ENCODE measurements at regions not wholly inside any gene's neighbourhood (a gene's known extent, or its start where the extent isn't known, plus 50 kb on each side); places are given as distances from the start of the nearest gene placed in this dataset.
"Not testable (repeated sequence)": the region's sequence is repeated elsewhere in the genome, so short reads cannot be mapped to it uniquely, and the experiment has no call there.

DNA sequence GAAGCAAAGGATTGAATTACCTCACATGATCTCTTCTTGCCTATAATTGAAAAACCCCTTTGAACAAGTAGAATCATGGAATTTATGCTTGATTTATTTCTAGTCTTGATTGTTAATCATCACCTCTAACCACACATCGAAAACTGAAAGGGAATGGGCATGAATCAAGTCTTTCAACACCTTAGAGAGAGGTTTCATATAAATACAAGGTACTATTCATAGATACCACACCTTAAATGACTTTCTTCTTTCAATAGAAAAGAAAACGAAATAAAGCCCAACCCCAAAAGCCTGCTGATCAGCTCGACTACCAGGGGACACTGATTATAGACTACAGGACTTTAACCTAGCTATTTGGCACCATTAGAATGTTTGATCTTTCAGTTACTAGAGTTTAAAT lies 128.6 kb upstream of the PTPRZ1 start:
- DNase-seq = no peak

DNA sequence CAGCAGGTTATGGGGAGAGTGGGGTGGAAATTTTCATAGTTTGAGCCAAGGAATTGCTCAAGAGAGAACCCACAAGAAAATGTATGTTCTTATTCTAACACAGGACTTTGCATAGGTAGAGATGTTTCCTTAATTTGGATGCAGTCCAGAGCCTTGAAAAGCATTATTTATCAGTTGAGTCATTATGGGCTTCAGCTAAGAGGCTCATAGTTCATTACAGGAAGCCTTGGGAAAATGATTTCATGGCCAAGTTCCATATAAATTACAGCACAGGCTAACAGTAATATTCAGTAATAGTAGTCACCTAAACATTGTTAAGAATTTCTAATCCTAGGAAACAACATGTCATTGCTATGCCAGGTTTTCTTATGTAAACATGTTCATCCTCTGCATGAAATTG lies 131.1 kb upstream of the PTPRZ1 start:
- DNase-seq = no peak

- DNase-seq = no peak
Observed at GRCh38 chr7:121739465-121739864, 133.5 kb upstream of the PTPRZ1 start.

- DNase-seq = no peak
Observed at GRCh38 chr7:121730869-121731268, 142.1 kb upstream of the PTPRZ1 start.

DNA sequence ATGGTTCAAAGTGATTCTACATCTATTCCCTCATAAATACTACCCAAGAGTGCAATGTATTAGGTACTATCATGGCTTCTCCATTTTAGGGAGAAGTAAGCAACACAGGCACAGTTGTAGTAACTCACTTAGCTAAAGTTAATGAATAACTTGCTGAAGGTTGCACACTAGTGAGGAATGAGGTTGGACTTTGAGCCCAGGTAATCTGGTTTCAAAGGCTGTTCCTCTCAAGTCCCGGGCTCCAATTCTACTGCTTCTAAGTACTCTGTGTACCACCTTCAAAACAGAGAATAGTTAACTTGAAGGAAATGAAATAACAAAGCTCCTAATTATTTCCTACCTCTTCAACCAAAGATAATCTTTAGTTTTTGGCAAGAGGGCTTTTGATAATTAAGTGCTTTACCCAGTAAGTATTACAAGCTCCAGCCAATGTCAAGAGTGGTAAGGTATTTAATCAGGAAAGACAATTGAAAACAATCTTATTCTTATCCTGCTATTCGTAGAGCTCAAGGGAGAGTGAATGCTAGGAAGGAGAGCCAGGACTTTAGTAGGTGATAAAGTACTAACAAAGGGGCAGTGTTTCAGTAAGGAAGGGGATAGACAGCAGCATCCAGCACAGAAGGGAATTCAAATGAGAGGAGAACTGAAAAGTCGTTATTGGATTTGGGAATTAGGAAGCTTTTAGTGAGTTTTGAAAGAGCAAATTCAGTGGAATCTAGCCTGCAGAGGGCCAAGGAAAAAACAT lies 158.2 kb upstream of the PTPRZ1 start:
- no peak for DNase-seq

- DNase-seq = not testable (repeated sequence)
Observed at GRCh38 chr7:121712961-121713360, 160.0 kb upstream of the PTPRZ1 start.

DNA sequence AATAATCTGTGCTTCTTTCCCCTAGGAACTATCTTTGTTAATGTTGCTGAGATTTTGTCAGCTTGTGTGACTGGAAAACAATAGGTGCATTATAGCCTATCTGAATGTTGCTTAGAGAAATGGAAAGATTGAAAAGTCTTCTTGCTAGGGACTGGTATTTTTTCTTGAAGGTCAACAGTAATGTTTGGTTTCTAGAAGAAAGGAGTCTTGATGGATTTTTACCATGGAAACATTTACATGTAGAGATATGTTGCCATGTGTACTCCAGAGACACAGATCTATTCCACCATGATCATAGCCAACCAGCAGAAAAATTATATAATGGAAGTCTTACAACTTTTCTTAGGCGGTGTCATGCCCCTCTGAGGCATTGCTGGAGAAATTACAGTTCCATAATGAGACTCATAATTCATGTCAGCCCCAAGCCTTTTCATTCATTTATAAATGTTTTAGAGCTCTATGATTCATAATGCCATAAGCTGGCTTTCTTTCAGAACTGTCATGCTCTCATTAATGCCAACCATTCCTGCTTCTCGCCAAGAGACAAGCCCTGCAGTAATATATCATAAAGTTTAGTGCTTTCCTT lies 175.1 kb upstream of the PTPRZ1 start:
- DNase-seq = no peak

- no peak for DNase-seq
Observed at GRCh38 chr7:121696954-121697353, 176.0 kb upstream of the PTPRZ1 start.

DNA sequence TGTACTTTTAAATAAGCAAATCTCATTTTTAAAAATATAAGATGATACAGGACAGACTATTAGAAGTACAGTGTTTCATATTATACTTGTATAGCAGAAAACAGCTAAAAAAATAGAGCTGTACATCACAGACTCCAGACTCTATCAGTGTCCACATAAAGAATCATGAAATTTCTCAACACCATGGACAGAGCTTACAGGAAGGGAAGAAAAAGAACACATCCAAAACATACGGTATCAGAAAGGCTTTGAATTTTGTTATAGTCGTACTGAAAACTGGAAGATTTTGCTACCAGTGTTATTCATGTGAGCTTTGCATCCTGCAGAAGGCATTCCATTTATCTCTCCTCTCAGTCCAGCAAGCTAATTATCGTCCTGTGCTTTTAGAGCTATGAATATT lies 183.2 kb upstream of the PTPRZ1 start:
- no peak for DNase-seq

- DNase-seq = no peak
Observed at GRCh38 chr7:121681700-121682099, 191.3 kb upstream of the PTPRZ1 start.

DNA sequence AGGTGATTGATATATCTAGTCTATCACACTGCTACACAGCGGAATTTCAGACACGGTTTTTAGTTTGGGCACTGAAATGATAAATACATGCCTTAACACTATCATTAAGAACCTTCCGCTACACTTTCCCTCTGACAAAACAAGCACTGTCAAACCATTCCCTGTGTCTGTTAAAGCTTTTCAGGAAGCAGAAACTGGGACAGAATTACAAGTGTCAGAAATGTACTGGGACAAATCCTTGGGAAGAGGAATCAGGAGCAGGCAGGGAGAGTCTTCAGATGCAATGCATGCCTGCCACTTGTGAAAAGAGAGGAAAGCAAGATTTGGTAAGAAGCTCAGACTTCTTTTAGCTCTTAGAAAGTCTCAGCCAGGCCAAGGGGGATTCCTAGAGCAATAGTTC lies 196.8 kb upstream of the PTPRZ1 start:
- no peak for DNase-seq

DNA sequence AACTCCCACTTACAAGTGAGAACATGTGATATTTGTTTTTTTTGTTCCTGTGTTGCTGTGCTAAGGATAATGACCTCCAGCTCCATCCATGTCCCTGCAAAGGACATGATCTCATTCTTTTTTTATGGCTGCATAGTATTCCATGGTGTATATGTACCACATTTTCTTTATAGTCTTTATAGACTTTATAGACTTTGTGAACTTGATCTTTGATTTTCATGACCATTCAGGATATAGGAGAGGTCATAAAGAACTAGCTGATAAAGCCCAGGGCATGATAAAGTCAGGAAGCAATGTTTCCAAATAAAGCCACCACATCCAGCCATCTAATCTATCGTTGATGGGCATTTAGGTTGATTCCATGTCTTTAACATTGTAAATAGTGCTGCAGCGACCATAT lies 198.5 kb upstream of the PTPRZ1 start:
- DNase-seq = not testable (repeated sequence)

DNA sequence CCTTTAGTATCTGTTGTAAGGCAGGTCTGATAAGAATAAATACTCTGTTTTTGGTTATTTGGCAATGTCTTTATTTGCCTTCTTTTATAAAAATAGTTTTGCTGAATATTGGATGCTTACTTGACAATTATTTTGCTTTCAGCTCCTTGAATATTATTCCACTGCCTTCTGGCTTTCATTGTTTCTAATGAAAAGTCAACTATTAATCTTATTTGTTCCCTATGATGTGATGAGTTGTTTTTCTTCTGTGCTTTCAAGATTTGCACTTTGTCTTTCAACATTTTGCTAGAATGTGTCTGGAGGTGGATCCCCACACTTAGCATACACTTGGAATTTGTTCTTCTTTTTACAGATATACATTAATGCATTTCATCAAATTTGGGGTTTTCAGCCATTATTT lies 203.8 kb upstream of the PTPRZ1 start:
- DNase-seq = no peak

DNA sequence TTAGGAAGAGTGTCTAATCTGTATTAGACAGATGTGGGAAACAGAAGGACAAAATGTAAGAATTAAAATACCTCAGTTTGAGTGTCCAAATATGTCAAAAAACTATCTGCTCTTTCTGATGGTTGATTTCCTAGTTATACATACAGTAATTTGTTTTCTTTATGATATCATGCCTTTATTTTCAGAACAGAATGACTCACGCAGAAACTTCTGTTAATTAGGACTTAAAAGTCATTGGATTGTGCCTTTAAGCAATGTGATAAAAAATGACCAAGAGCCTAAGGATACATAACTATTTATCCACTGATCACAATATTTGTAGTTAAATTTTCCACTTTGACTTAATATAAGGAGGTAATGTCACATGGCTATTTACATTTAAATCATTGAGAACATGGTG lies 206.7 kb upstream of the PTPRZ1 start:
- DNase-seq = no peak

DNA sequence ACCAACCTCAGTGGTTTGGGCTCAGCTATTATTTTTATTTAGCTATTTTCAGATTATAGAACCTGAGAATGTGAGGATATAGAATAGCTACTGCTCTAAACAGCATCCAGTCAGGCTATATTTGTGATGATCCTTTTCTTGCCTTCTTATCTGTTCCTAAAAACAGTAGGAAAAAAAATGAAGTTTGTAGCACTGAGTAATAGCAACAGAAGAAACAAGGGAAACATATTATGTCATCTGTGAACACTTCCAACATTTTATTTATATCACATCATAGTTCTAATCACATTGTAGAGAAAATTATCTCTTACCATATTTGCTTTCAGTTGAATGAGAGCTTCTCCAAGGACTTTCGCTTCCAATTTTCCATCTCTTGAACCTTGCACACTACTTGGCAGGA lies 229.6 kb upstream of the PTPRZ1 start:
- no peak for DNase-seq

GRCh38 chr7:121639705-121640104 lies 233.3 kb upstream of the PTPRZ1 start:
- no peak for DNase-seq

GRCh38 chr7:121638286-121638685 lies 234.7 kb upstream of the PTPRZ1 start:
- no peak for DNase-seq

GRCh38 chr7:121634356-121634755 lies 238.2 kb upstream of the FAM3C start:
- no peak for DNase-seq

DNA sequence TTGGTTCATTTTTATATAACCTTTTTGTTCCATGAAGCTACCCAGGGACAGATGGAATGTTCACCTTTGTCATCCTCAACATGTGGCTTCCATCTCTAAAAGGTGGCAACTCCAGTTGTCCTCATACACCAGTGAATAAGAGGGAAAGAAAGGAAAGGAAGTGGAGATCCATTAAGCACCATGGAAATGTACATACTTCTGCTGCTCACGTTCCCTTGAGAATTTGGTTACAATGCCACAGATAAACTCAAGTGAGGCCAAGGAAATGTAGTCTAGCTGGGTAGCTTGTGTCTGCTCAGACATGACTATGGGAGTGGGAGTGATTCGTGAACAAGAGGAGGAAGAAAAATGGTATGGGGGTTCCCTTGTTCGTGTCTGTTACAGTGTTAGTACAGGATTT lies 237.1 kb upstream of the FAM3C start:
- DNase-seq = no peak

- DNase-seq = no peak
Observed at GRCh38 chr7:121624958-121625357, 228.8 kb upstream of the FAM3C start.

GRCh38 chr7:121623130-121623872 lies 227.2 kb upstream of the FAM3C start:
- DNase-seq = no peak

GRCh38 chr7:121621937-121622336 lies 225.8 kb upstream of the FAM3C start:
- no peak for DNase-seq

DNA sequence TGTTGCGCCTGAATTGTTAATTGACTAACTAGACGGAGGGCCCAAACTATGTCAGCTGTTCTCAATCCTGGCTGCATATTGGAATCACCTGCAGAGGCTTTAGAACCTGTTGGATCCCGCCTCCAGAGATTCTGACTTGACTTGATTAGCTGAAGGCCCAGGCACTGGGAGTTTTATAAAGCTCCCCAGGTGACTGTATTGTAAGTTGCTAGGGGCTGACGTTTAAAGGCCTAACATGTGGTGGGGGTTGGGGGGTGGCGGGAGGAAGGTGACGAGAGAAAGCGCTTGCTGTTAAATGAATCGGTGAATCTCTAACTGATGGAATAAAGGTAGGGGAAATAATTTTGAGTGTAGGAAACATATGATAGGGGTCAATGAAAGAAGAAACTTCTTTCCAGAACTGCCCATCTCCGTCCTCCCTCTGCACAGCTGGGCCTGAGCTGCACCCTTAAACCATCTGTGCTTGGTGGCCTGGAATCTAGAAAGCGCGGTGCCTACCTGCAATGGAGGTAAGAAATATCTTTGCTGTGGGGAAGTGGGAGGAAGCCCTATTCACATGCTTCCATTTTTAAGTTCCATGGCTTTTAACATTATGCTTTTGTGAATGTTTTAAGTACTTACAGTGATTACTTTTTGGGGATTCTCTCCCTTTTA lies 225.0 kb upstream of the FAM3C start:
- DNase-seq = no peak

- no peak for DNase-seq
Observed at GRCh38 chr7:121620206-121620605, 224.1 kb upstream of the FAM3C start.

Data from inflammatory macrophage treated with lipopolysaccharide for 1 hour (primary cell).